ENCODE measurements at regions not wholly inside any gene's neighbourhood (a gene's known extent, or its start where the extent isn't known, plus 50 kb on each side); places are given as distances from the start of the nearest gene placed in this dataset.

DNA sequence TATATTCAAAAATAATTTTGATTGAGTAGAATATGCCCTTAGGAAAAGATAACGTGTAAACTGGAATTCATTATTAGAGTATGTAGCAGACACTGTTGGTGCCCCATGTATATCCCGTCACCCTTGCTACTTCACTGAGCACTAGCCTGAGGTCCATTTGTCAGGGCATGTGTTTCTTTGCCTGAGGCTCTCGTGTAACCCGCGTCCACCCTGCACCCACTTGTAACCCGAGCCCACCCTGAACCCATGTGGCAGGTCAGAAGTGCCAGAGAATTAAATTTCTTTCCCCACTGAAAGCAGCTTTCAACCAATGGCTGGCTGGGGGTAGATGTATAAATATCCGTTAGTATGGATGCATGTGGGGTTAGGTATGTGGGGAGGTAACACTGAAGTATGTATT, 474.2 kb upstream of the ZNF385D start:
- peaks cover 8% of the 10 kb centered on the region for H3K4me1 Mint-ChIP-seq
- CTCF ChIA-PET = no interaction called here
- peak; percentile 71 for ATAC-seq

DNA sequence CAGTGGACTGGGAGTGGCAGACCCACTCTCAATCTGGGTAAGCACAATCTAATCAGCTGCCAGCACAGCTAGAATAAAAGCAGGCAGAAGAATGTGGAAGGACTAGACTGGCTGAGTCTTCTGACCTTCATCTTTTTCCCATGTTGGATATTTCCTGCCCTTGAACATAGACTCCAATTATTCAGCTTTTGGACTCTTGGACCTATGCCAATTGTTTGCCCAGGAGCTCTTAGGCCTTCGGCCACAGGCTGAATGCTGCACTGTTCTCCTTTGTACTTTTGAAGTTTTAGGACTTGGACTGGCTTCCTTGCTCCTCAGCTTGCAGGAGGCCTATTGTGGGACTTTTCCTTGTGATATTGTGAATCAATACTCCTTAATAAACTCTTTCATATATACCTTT, 477.7 kb upstream of the ZNF385D start:
- H3K27ac Mint-ChIP-seq = no peak overlapping the region
- ChIA-PET CTCF (no interaction called here), POLR2A (no interaction called here)
- H3K4me3 Mint-ChIP-seq = no peak overlapping the region
- ATAC-seq (no peak), DNase-seq (ENCODE audit: low spot score) (no peak)
- peaks cover 8% of the 10 kb centered on the region for H3K4me1 Mint-ChIP-seq
- H3K9me3 Mint-ChIP-seq = peaks cover 8% of the 10 kb centered on the region
- H3K27me3 Mint-ChIP-seq (ENCODE audit: low read depth) = no peaks in the 10 kb centered on the region
- no peaks in the 10 kb centered on the region for H3K36me3 Mint-ChIP-seq
- TF ChIP-seq, protein P1, sequence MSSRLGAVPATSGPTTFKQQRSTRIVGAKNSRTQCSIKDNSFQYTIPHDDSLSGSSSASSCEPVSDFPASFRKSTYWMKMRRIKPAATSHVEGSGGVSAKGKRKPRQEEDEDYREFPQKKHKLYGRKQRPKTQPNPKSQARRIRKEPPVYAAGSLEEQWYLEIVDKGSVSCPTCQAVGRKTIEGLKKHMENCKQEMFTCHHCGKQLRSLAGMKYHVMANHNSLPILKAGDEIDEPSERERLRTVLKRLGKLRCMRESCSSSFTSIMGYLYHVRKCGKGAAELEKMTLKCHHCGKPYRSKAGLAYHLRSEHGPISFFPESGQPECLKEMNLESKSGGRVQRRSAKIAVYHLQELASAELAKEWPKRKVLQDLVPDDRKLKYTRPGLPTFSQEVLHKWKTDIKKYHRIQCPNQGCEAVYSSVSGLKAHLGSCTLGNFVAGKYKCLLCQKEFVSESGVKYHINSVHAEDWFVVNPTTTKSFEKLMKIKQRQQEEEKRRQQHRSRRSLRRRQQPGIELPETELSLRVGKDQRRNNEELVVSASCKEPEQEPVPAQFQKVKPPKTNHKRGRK (CRISPR knock-in tag; IDR thresholded peaks at IDR 0.05; ENCODE audit: borderline replicate concordance) = no peak
- TF ChIP-seq FOXK1 (CRISPR knock-in tag; IDR thresholded peaks at IDR 0.05) (no peak), TEAD1 (CRISPR knock-in tag; IDR thresholded peaks at IDR 0.05) (no peak), ATF1 (CRISPR knock-in tag; IDR thresholded peaks at IDR 0.05) (no peak)
- TF ChIP-seq, protein P2, sequence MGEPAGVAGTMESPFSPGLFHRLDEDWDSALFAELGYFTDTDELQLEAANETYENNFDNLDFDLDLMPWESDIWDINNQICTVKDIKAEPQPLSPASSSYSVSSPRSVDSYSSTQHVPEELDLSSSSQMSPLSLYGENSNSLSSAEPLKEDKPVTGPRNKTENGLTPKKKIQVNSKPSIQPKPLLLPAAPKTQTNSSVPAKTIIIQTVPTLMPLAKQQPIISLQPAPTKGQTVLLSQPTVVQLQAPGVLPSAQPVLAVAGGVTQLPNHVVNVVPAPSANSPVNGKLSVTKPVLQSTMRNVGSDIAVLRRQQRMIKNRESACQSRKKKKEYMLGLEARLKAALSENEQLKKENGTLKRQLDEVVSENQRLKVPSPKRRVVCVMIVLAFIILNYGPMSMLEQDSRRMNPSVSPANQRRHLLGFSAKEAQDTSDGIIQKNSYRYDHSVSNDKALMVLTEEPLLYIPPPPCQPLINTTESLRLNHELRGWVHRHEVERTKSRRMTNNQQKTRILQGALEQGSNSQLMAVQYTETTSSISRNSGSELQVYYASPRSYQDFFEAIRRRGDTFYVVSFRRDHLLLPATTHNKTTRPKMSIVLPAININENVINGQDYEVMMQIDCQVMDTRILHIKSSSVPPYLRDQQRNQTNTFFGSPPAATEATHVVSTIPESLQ (CRISPR knock-in tag; IDR thresholded peaks at IDR 0.05) = no peak
- TF ChIP-seq, protein P3, sequence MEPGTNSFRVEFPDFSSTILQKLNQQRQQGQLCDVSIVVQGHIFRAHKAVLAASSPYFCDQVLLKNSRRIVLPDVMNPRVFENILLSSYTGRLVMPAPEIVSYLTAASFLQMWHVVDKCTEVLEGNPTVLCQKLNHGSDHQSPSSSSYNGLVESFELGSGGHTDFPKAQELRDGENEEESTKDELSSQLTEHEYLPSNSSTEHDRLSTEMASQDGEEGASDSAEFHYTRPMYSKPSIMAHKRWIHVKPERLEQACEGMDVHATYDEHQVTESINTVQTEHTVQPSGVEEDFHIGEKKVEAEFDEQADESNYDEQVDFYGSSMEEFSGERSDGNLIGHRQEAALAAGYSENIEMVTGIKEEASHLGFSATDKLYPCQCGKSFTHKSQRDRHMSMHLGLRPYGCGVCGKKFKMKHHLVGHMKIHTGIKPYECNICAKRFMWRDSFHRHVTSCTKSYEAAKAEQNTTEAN (CRISPR knock-in tag; IDR thresholded peaks at IDR 0.05) = no peak

More for the DNA sequence above, 474.2 kb upstream of the ZNF385D start:
- H3K9me3 Mint-ChIP-seq = no peaks in the 10 kb centered on the region
- H3K27me3 Mint-ChIP-seq (ENCODE audit: low read depth) = no peaks in the 10 kb centered on the region
- H3K36me3 Mint-ChIP-seq = no peaks in the 10 kb centered on the region
- no peak overlapping the region for H3K27ac Mint-ChIP-seq
- H3K4me3 Mint-ChIP-seq = no peak overlapping the region
- POLR2A ChIA-PET = no interaction called here
- DNase-seq (ENCODE audit: low spot score) = no peak
- TF ChIP-seq GABPB1 (CRISPR knock-in tag; IDR thresholded peaks at IDR 0.05) (no peak), FOXK1 (CRISPR knock-in tag; IDR thresholded peaks at IDR 0.05) (no peak), OVOL2 (CRISPR knock-in tag; IDR thresholded peaks at IDR 0.05; ENCODE audit: borderline replicate concordance) (no peak), ESRRA (CRISPR knock-in tag; IDR thresholded peaks at IDR 0.05; ENCODE audit: borderline replicate concordance) (no peak), ZNF671 (CRISPR knock-in tag; IDR thresholded peaks at IDR 0.05) (no peak), CBFB (CRISPR knock-in tag; IDR thresholded peaks at IDR 0.05; ENCODE audit: low read depth) (no peak), CREM (CRISPR knock-in tag; IDR thresholded peaks at IDR 0.05) (no peak), NFYB (CRISPR knock-in tag; conservative IDR thresholded peaks at IDR 0.05; ENCODE audit: low read depth) (no peak), MXD4 (CRISPR knock-in tag; IDR thresholded peaks at IDR 0.05; ENCODE audit: borderline replicate concordance) (no peak)
- TF ChIP-seq, protein P4, sequence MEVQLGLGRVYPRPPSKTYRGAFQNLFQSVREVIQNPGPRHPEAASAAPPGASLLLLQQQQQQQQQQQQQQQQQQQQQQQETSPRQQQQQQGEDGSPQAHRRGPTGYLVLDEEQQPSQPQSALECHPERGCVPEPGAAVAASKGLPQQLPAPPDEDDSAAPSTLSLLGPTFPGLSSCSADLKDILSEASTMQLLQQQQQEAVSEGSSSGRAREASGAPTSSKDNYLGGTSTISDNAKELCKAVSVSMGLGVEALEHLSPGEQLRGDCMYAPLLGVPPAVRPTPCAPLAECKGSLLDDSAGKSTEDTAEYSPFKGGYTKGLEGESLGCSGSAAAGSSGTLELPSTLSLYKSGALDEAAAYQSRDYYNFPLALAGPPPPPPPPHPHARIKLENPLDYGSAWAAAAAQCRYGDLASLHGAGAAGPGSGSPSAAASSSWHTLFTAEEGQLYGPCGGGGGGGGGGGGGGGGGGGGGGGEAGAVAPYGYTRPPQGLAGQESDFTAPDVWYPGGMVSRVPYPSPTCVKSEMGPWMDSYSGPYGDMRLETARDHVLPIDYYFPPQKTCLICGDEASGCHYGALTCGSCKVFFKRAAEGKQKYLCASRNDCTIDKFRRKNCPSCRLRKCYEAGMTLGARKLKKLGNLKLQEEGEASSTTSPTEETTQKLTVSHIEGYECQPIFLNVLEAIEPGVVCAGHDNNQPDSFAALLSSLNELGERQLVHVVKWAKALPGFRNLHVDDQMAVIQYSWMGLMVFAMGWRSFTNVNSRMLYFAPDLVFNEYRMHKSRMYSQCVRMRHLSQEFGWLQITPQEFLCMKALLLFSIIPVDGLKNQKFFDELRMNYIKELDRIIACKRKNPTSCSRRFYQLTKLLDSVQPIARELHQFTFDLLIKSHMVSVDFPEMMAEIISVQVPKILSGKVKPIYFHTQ (CRISPR knock-in tag; IDR thresholded peaks at IDR 0.05) = no peak
- TF ChIP-seq, protein P5, sequence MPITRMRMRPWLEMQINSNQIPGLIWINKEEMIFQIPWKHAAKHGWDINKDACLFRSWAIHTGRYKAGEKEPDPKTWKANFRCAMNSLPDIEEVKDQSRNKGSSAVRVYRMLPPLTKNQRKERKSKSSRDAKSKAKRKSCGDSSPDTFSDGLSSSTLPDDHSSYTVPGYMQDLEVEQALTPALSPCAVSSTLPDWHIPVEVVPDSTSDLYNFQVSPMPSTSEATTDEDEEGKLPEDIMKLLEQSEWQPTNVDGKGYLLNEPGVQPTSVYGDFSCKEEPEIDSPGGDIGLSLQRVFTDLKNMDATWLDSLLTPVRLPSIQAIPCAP (CRISPR knock-in tag; IDR thresholded peaks at IDR 0.05) = no peak
- TF ChIP-seq, protein P6, sequence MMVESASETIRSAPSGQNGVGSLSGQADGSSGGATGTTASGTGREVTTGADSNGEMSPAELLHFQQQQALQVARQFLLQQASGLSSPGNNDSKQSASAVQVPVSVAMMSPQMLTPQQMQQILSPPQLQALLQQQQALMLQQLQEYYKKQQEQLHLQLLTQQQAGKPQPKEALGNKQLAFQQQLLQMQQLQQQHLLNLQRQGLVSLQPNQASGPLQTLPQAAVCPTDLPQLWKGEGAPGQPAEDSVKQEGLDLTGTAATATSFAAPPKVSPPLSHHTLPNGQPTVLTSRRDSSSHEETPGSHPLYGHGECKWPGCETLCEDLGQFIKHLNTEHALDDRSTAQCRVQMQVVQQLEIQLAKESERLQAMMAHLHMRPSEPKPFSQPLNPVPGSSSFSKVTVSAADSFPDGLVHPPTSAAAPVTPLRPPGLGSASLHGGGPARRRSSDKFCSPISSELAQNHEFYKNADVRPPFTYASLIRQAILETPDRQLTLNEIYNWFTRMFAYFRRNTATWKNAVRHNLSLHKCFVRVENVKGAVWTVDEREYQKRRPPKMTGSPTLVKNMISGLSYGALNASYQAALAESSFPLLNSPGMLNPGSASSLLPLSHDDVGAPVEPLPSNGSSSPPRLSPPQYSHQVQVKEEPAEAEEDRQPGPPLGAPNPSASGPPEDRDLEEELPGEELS (CRISPR knock-in tag; IDR thresholded peaks at IDR 0.05) = no peak
- TF ChIP-seq, protein P7, sequence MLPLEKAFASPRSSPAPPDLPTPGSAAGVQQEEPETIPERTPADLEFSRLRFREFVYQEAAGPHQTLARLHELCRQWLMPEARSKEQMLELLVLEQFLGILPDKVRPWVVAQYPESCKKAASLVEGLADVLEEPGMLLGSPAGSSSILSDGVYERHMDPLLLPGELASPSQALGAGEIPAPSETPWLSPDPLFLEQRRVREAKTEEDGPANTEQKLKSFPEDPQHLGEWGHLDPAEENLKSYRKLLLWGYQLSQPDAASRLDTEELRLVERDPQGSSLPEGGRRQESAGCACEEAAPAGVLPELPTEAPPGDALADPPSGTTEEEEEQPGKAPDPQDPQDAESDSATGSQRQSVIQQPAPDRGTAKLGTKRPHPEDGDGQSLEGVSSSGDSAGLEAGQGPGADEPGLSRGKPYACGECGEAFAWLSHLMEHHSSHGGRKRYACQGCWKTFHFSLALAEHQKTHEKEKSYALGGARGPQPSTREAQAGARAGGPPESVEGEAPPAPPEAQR (CRISPR knock-in tag; IDR thresholded peaks at IDR 0.05) = no peak
- TF ChIP-seq, protein P8, sequence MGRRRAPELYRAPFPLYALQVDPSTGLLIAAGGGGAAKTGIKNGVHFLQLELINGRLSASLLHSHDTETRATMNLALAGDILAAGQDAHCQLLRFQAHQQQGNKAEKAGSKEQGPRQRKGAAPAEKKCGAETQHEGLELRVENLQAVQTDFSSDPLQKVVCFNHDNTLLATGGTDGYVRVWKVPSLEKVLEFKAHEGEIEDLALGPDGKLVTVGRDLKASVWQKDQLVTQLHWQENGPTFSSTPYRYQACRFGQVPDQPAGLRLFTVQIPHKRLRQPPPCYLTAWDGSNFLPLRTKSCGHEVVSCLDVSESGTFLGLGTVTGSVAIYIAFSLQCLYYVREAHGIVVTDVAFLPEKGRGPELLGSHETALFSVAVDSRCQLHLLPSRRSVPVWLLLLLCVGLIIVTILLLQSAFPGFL (CRISPR knock-in tag; IDR thresholded peaks at IDR 0.05; ENCODE audit: borderline replicate concordance) = no peak
- TF ChIP-seq, protein P9, sequence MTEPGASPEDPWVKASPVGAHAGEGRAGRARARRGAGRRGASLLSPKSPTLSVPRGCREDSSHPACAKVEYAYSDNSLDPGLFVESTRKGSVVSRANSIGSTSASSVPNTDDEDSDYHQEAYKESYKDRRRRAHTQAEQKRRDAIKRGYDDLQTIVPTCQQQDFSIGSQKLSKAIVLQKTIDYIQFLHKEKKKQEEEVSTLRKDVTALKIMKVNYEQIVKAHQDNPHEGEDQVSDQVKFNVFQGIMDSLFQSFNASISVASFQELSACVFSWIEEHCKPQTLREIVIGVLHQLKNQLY (CRISPR knock-in tag; IDR thresholded peaks at IDR 0.05) = no peak

Measured in WTC11 (cell line).